Activated naive CD4-positive, alpha-beta T cell treated with anti-CD3 and anti-CD28 coated beads, Interleukin-2, amount 10 ng/mL, durations not matched to agents 7 days and 5 days (primary cell): ENCODE measurements at regions not wholly inside any gene's neighbourhood (a gene's known extent, or its start where the extent isn't known, plus 50 kb on each side); places are given as distances from the start of the nearest gene placed in this dataset.

Source experiments
- CTCF ChIA-PET: fragments of 350-600 bp; sonication (Branson Sonifier 250); formaldehyde crosslinking; loops from one replicate; lab custom pipeline; 2021; ENCODE audit warnings: antibody characterized with exemption; lab: Charles Lee
- DNase-seq: peaks from one replicate; pipeline ENCODE4 v3.0.0-alpha.2; 2020
- H3K27ac Mint-ChIP-seq: one replicate; pipeline ENCODE4 v1.8.0; 2021; ENCODE audit warnings: mild to moderate bottlenecking, moderate library complexity, mixed read lengths
- H3K27me3 Mint-ChIP-seq: one replicate; pipeline ENCODE4 v1.8.0; 2021; ENCODE audit warnings: mild to moderate bottlenecking, mixed read lengths
- H3K36me3 Mint-ChIP-seq: one replicate; pipeline ENCODE4 v1.8.0; 2021; ENCODE audit warnings: mixed read lengths
- H3K4me1 Mint-ChIP-seq: one replicate; pipeline ENCODE4 v1.8.0; 2021; ENCODE audit warnings: mixed read lengths
- H3K4me3 Mint-ChIP-seq: one replicate; pipeline ENCODE4 v1.8.0; 2021; ENCODE audit warnings: mild to moderate bottlenecking, moderate library complexity, mixed read lengths
- H3K9me3 Mint-ChIP-seq: one replicate; pipeline ENCODE4 v1.8.0; 2021; ENCODE audit warnings: mixed read lengths

DNA sequence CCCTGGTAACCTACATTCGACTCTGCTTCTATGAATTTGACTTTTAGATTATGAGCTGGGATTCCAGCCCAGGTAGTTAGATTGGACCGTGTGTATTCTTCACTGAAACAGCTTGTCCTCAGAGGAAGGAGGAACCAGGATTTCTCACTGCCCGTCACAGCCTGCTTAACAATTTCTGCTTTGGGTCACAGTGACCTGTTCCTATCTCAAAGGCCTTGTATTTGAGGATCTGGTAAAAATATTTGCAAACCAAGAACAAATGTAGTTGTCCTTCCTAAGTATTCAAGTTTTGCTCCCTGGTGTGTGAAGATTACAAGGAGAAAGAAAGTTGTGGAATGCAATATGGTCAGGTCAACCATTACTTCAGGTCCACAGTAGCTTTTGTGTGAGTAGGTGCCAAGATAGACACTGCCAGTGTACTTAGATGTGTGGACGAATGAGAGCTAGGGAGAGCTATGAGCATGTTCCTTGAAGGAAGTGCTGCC lies 55.1 kb downstream of the KIF4B start:
- CTCF ChIA-PET: no interaction called here
- Mint-ChIP-seq H3K4me1 (no peaks in the 10 kb centered on the region), H3K9me3 (no peaks in the 10 kb centered on the region), H3K27me3 (no peaks in the 10 kb centered on the region), H3K36me3 (no peaks in the 10 kb centered on the region), H3K4me3 (no peak overlapping the region), H3K27ac (no peak overlapping the region)
- DNase-seq: no peak

DNA sequence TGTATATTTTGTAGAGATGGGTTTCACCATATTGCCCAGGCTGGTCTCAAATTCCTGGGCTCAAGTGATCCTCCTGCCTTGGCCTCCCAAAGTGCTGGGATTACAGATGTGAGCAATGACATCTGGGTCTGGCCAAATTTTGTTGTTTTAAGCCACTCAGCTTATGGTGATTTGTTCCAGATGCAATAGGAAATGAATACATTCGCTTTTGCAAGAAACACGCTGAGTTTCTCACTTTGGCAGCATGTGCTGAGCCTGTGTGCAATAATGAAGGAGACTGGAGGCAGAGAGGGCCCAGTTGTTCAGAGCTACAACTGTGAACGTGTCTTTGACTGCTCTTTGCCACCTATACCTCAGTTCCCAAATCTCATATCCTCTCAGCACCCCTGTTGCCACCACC lies 56.4 kb downstream of the KIF4B start:
- Mint-ChIP-seq H3K4me1 (no peaks in the 10 kb centered on the region), H3K9me3 (no peaks in the 10 kb centered on the region), H3K27ac (no peak overlapping the region), H3K36me3 (no peaks in the 10 kb centered on the region), H3K27me3 (no peaks in the 10 kb centered on the region), H3K4me3 (no peak overlapping the region)
- CTCF ChIA-PET: no interaction called here
- DNase-seq: no peak

GRCh38 chr5:155070781-155071180 lies 57.2 kb downstream of the KIF4B start:
- H3K27ac Mint-ChIP-seq: no peak overlapping the region
- no peak for DNase-seq
- H3K9me3 Mint-ChIP-seq: no peaks in the 10 kb centered on the region
- no peaks in the 10 kb centered on the region for H3K4me1 Mint-ChIP-seq
- H3K36me3 Mint-ChIP-seq: no peaks in the 10 kb centered on the region
- no peak overlapping the region for H3K4me3 Mint-ChIP-seq
- CTCF ChIA-PET: no interaction called here
- no peaks in the 10 kb centered on the region for H3K27me3 Mint-ChIP-seq

GRCh38 chr5:155076379-155076778 lies 62.8 kb downstream of the KIF4B start:
- H3K27me3 Mint-ChIP-seq: no peaks in the 10 kb centered on the region
- DNase-seq: no peak
- no peaks in the 10 kb centered on the region for H3K4me1 Mint-ChIP-seq
- no peaks in the 10 kb centered on the region for H3K36me3 Mint-ChIP-seq
- H3K27ac Mint-ChIP-seq: no peak overlapping the region
- H3K9me3 Mint-ChIP-seq: no peaks in the 10 kb centered on the region
- no peak overlapping the region for H3K4me3 Mint-ChIP-seq
- CTCF ChIA-PET: no interaction called here

- DNase-seq: no peak
- H3K4me3 Mint-ChIP-seq: no peak overlapping the region
- no peaks in the 10 kb centered on the region for H3K36me3 Mint-ChIP-seq
- CTCF ChIA-PET: no interaction called here
- no peaks in the 10 kb centered on the region for H3K9me3 Mint-ChIP-seq
- no peak overlapping the region for H3K27ac Mint-ChIP-seq
- H3K4me1 Mint-ChIP-seq: no peaks in the 10 kb centered on the region
- H3K27me3 Mint-ChIP-seq: no peaks in the 10 kb centered on the region
Measured at GRCh38 chr5:155079698-155080097, 66.1 kb downstream of the KIF4B start.

DNA sequence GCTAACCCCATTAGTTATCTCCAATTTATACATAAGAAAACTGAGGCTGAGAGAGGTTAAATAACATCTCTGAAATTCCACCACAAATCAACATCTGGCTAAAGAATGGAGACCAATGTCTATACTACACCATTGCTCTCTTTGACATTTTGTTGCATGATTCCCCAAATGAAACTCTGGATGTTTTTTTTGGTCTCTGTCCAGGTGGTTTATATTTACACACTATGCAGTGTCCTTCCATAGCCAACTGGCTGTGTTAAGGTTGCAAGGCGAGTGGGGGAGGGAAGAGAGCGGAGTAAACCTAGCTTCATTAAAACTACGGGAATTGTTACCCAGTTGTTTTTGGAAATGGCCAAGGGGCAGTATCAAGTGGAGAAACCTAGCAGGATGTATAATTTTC lies 67.2 kb downstream of the KIF4B start:
- H3K36me3 Mint-ChIP-seq: no peaks in the 10 kb centered on the region
- no peaks in the 10 kb centered on the region for H3K9me3 Mint-ChIP-seq
- H3K27ac Mint-ChIP-seq: no peak overlapping the region
- no peak overlapping the region for H3K4me3 Mint-ChIP-seq
- CTCF ChIA-PET: no interaction called here
- DNase-seq: no peak
- no peaks in the 10 kb centered on the region for H3K4me1 Mint-ChIP-seq
- H3K27me3 Mint-ChIP-seq: no peaks in the 10 kb centered on the region

DNA sequence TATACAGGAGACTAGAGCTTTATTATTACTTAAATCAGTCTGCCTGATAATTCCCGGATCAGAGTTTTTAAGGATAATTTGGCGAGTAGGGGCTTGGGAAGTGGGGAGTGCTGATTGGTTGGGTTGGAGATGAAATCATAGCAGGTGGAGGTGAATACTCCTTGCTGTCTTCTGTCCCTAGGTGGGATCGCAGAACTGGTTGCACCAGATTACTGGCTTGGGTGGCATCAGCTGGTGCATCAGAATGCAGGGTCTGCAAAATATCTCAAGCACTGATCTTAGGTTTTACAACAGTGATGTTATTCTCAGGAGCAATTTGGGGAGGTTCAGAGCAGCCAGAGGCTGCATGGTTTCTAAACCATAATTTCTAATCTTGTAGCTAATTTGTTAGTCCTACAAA lies 68.1 kb downstream of the KIF4B start:
- CTCF ChIA-PET: no interaction called here
- H3K36me3 Mint-ChIP-seq: no peaks in the 10 kb centered on the region
- DNase-seq: no peak
- no peak overlapping the region for H3K4me3 Mint-ChIP-seq
- no peaks in the 10 kb centered on the region for H3K9me3 Mint-ChIP-seq
- no peak overlapping the region for H3K27ac Mint-ChIP-seq
- no peaks in the 10 kb centered on the region for H3K4me1 Mint-ChIP-seq
- H3K27me3 Mint-ChIP-seq: no peaks in the 10 kb centered on the region

- H3K4me1 Mint-ChIP-seq: no peaks in the 10 kb centered on the region
- CTCF ChIA-PET: no interaction called here
- H3K27ac Mint-ChIP-seq: no peak overlapping the region
- DNase-seq: no peak
- no peaks in the 10 kb centered on the region for H3K9me3 Mint-ChIP-seq
- H3K36me3 Mint-ChIP-seq: no peaks in the 10 kb centered on the region
- H3K27me3 Mint-ChIP-seq: peaks cover 3% of the 10 kb centered on the region
- no peak overlapping the region for H3K4me3 Mint-ChIP-seq
Measured at GRCh38 chr5:155082401-155082800, 68.8 kb downstream of the KIF4B start.

- no peak overlapping the region for H3K4me3 Mint-ChIP-seq
- no peaks in the 10 kb centered on the region for H3K9me3 Mint-ChIP-seq
- peaks cover 3% of the 10 kb centered on the region for H3K27me3 Mint-ChIP-seq
- DNase-seq: no peak
- H3K27ac Mint-ChIP-seq: no peak overlapping the region
- CTCF ChIA-PET: no interaction called here
- H3K36me3 Mint-ChIP-seq: no peaks in the 10 kb centered on the region
- H3K4me1 Mint-ChIP-seq: no peaks in the 10 kb centered on the region
Measured at GRCh38 chr5:155085282-155085989, 71.9 kb downstream of the KIF4B start.

- Mint-ChIP-seq H3K4me1 (no peaks in the 10 kb centered on the region), H3K9me3 (no peaks in the 10 kb centered on the region), H3K27me3 (peaks cover 3% of the 10 kb centered on the region), H3K36me3 (no peaks in the 10 kb centered on the region), H3K4me3 (no peak overlapping the region), H3K27ac (no peak overlapping the region)
- DNase-seq: no peak
- CTCF ChIA-PET: no interaction called here
Measured at GRCh38 chr5:155087036-155087435, 73.5 kb downstream of the KIF4B start.

GRCh38 chr5:155088811-155089210 lies 75.3 kb downstream of the KIF4B start:
- CTCF ChIA-PET: no interaction called here
- no peak overlapping the region for H3K4me3 Mint-ChIP-seq
- H3K27ac Mint-ChIP-seq: no peak overlapping the region
- H3K27me3 Mint-ChIP-seq: peaks cover 3% of the 10 kb centered on the region
- H3K9me3 Mint-ChIP-seq: no peaks in the 10 kb centered on the region
- DNase-seq: no peak
- H3K4me1 Mint-ChIP-seq: no peaks in the 10 kb centered on the region
- H3K36me3 Mint-ChIP-seq: no peaks in the 10 kb centered on the region

DNA sequence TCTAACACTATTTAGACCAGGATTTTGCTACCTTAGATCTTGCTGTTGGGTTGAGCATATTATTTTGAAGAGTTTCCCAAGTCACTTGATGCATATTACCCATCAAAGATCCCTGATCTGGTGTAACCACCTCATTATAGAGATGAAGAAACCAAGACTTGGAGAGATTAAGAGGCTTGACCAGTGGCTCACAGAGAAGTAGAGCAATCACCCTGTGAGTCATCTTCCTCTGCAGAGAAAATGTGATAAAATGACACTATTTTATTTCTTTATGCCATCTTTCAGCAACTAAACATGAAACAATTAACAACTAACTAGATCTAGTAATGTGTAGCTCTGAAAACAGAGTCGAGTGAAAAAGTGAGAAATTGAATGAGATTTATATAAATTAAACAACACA lies 76.1 kb downstream of the KIF4B start:
- CTCF ChIA-PET: no interaction called here
- Mint-ChIP-seq H3K27me3 (peaks cover 3% of the 10 kb centered on the region), H3K27ac (no peak overlapping the region), H3K4me3 (no peak overlapping the region), H3K36me3 (no peaks in the 10 kb centered on the region), H3K4me1 (no peaks in the 10 kb centered on the region), H3K9me3 (no peaks in the 10 kb centered on the region)
- no peak for DNase-seq

GRCh38 chr5:155091063-155091648 lies 77.6 kb downstream of the KIF4B start:
- Mint-ChIP-seq H3K4me3 (no peak overlapping the region), H3K9me3 (no peaks in the 10 kb centered on the region), H3K36me3 (no peaks in the 10 kb centered on the region), H3K4me1 (no peaks in the 10 kb centered on the region), H3K27me3 (peaks cover 3% of the 10 kb centered on the region), H3K27ac (no peak overlapping the region)
- no peak for DNase-seq
- CTCF ChIA-PET: no interaction called here

- no peak for DNase-seq
- Mint-ChIP-seq H3K27ac (no peak overlapping the region), H3K27me3 (peaks cover 1% of the 10 kb centered on the region), H3K9me3 (no peaks in the 10 kb centered on the region), H3K4me3 (no peak overlapping the region), H3K36me3 (no peaks in the 10 kb centered on the region), H3K4me1 (no peaks in the 10 kb centered on the region)
- CTCF ChIA-PET: no interaction called here
Measured at GRCh38 chr5:155091768-155092717, 78.5 kb downstream of the KIF4B start.
